HCT116 (cell line): ENCODE measurements at regions not wholly inside any gene's neighbourhood (a gene's known extent, or its start where the extent isn't known, plus 50 kb on each side); places are given as distances from the start of the nearest gene placed in this dataset.

Experiments
- ATAC-seq: fragments of 200-7000 bp; cut with Tn5 transposase; 2 replicates; pipeline ENCODE4 v1.9.1; 2020; ENCODE audit warnings: mild to moderate bottlenecking, moderate library complexity
- BruUV-seq: library from RNA; stranded (reverse); fragments of 400-500 nt; replicated peaks from 2 replicates; lab custom pipeline; 2021; lab: Mats Ljungman, UMichigan
- CTCF ChIA-PET: fragments of 300-600 bp; sonication (Branson Sonifier 250); formaldehyde crosslinking; loops from one replicate; lab custom pipeline; 2021; ENCODE audit warnings: antibody characterized with exemption; lab: Charles Lee
- POLR2A ChIA-PET: fragments of 300-600, 350-600 bp; sonication (Branson Sonifier 250); formaldehyde crosslinking; loops from one replicate; lab custom pipeline; 2021; ENCODE audit warnings: antibody characterized with exemption; lab: Charles Lee
- RAD21 ChIA-PET, 2 experiments: fragments of 300-600 bp; sonication (Branson Sonifier 250); formaldehyde crosslinking; loops; one replicate each; lab custom pipeline; 2023; ENCODE audit warnings: low total read pairs in 2 of 2; ENCODE audit not compliant: uncharacterized antibody in 2 of 2, unreplicated experiment in 2 of 2, low non-redundant PET in 1 of 2; lab: Charles Lee
- DNase-seq: peaks from one replicate; pipeline ENCODE4 v3.0.0-alpha.2; 2010; ENCODE audit warnings: low read depth, low spot score
- H2AFZ ChIP-seq: fragments of 200-600 bp; shearing (Covaris generic), sonication (generic); 2 replicates; pipeline ENCODE4 v1.6.1; 2017; ENCODE audit warnings: low read depth, mixed run types, mixed read lengths, antibody characterized with exemption, low read length; ENCODE audit not compliant: poor library complexity, severe bottlenecking
- H3K27ac ChIP-seq: 2 replicates; pipeline ENCODE4 v1.5.1; 2012; ENCODE audit warnings: low read depth, low read length
- H3K27me3 ChIP-seq: fragments of 200-600 bp; sonication (generic); 2 replicates; pipeline ENCODE4 v1.6.1; 2016; ENCODE audit warnings: mixed run types, low read length, mixed read lengths; ENCODE audit not compliant: insufficient read depth
- H3K36me3 ChIP-seq, 2 experiments: fragments of 200-500 bp in 1 of 2; fragments of 200-600 bp in 1 of 2; sonication (Bioruptor generic) in 1 of 2; sonication (generic) in 1 of 2; 2 replicates each; pipeline versions ENCODE4 v1.5.1 to v1.6.1; 2014 to 2016; ENCODE audit warnings: low read length in 2 of 2, inconsistent platforms in 1 of 2, mixed read lengths in 1 of 2, mixed run types in 1 of 2; ENCODE audit not compliant: insufficient read depth in 2 of 2, control insufficient read depth in 1 of 2
- H3K4me1 ChIP-seq, 2 experiments: fragments of 200-600 bp in 1 of 2; sonication (generic) in 1 of 2; 2 replicates each; pipeline versions ENCODE4 v1.5.1 to v1.6.1; 2012 to 2017; ENCODE audit warnings: low read length in 2 of 2, inconsistent platforms in 1 of 2, mild to moderate bottlenecking in 1 of 2, mixed read lengths in 1 of 2, mixed run types in 1 of 2, moderate library complexity in 1 of 2; ENCODE audit not compliant: insufficient read depth in 2 of 2, control insufficient read depth in 1 of 2
- H3K4me2 ChIP-seq: fragments of 200-600 bp; sonication (generic); 2 replicates; pipeline ENCODE4 v1.6.1; 2017; ENCODE audit warnings: mixed run types, low read length, mixed read lengths
- H3K4me3 ChIP-seq, 2 experiments: fragments of 200-600 bp in 1 of 2; sonication (generic) in 1 of 2; replicated peaks in 1 of 2; 2 replicates each; pipeline ENCODE4 v1.5.1; 2011 to 2016; ENCODE audit warnings: low read length in 2 of 2, control low read depth in 1 of 2, low read depth in 1 of 2, mild to moderate bottlenecking in 1 of 2, mixed read lengths in 1 of 2, mixed run types in 1 of 2
- H3K79me2 ChIP-seq: fragments of 200-600 bp; sonication (generic); 2 replicates; pipeline ENCODE4 v1.6.1; 2017; ENCODE audit warnings: mild to moderate bottlenecking, mixed run types, low read length, moderate library complexity, mixed read lengths; ENCODE audit not compliant: insufficient read depth
- H3K9ac ChIP-seq: fragments of 200-600 bp; sonication (generic); 2 replicates; pipeline ENCODE4 v1.6.1; 2016; ENCODE audit warnings: low read length, mixed read lengths
- H3K9me2 ChIP-seq: fragments of 200-600 bp; sonication (generic), shearing (Covaris generic); 2 replicates; pipeline ENCODE4 v1.6.1; 2017; ENCODE audit warnings: mixed run types, mild to moderate bottlenecking, moderate library complexity; ENCODE audit not compliant: insufficient read depth
- H3K9me3 ChIP-seq, 2 experiments: fragments of 200-500 bp in 1 of 2; fragments of 200-600 bp in 1 of 2; sonication (Bioruptor generic) in 1 of 2; sonication (generic) in 1 of 2; 2 replicates each; pipeline ENCODE4 v1.6.1; 2014 to 2017; ENCODE audit warnings: low read length in 2 of 2, mixed read lengths in 2 of 2, inconsistent platforms in 1 of 2, low read depth in 1 of 2, mild to moderate bottlenecking in 1 of 2, mixed run types in 1 of 2, moderate library complexity in 1 of 2; ENCODE audit not compliant: control insufficient read depth in 1 of 2, insufficient read depth in 1 of 2
- H4K20me1 ChIP-seq: fragments of 200-600 bp; sonication (generic), shearing (Covaris generic); 2 replicates; pipeline ENCODE4 v1.6.1; 2017; ENCODE audit warnings: mixed run types, mild to moderate bottlenecking, moderate library complexity; ENCODE audit not compliant: insufficient read depth
- ATF3 ChIP-seq: IDR thresholded peaks from 2 replicates; pipeline ENCODE4 v1.6.1; 2012
- CEBPB ChIP-seq: IDR thresholded peaks from 2 replicates; pipeline ENCODE4 v1.6.1; 2012; ENCODE audit warnings: low read depth
- EGR1 ChIP-seq: IDR thresholded peaks from 2 replicates; pipeline ENCODE4 v1.6.1; 2012; ENCODE audit warnings: low read depth
- ELF1 ChIP-seq: IDR thresholded peaks from 2 replicates; pipeline ENCODE4 v1.6.1; 2012; ENCODE audit warnings: low read depth, borderline replicate concordance
- EZH2 ChIP-seq: fragments of 200-600 bp; sonication (generic); IDR thresholded peaks from 2 replicates; pipeline ENCODE4 v1.6.1; 2017; ENCODE audit warnings: antibody characterized with exemption, mixed run types
- EZH2phosphoT487 ChIP-seq: fragments of 200-600 bp; IDR thresholded peaks from 2 replicates; pipeline ENCODE4 v1.6.1; 2018; ENCODE audit warnings: antibody characterized with exemption, borderline replicate concordance
- FOSL1 ChIP-seq: IDR thresholded peaks from 2 replicates; pipeline ENCODE4 v1.6.1; 2012; ENCODE audit warnings: low read depth
- MAX ChIP-seq: IDR thresholded peaks from 2 replicates; pipeline ENCODE4 v1.6.1; 2012
- SIN3A ChIP-seq: IDR thresholded peaks from 2 replicates; pipeline ENCODE4 v1.6.1; 2012; ENCODE audit warnings: low read depth
- SP1 ChIP-seq: IDR thresholded peaks from 2 replicates; pipeline ENCODE4 v1.6.1; 2012; ENCODE audit warnings: low read depth
- SRF ChIP-seq: IDR thresholded peaks from 2 replicates; pipeline ENCODE4 v1.6.1; 2012; ENCODE audit warnings: low read depth
- TCF7L2 ChIP-seq: IDR thresholded peaks from 2 replicates; pipeline ENCODE4 v1.7.0; 2011; ENCODE audit warnings: borderline replicate concordance, inconsistent platforms; ENCODE audit not compliant: insufficient read depth, insufficient read length; ENCODE audit errors: extremely low read depth
- YY1 ChIP-seq: IDR thresholded peaks from 2 replicates; pipeline ENCODE4 v1.6.1; 2011; ENCODE audit warnings: low read length, low read depth, moderate library complexity, mild to moderate bottlenecking; ENCODE audit not compliant: insufficient replicate concordance; ENCODE audit errors: extremely low read depth
- ZNF274 ChIP-seq: fragments of 200-500 bp; sonication (Bioruptor generic); IDR thresholded peaks from 2 replicates; pipeline ENCODE4 v1.6.1; 2014; ENCODE audit warnings: mild to moderate bottlenecking, low read depth, low read length, inconsistent platforms
- intact Hi-C: fragments of 100-400 bp; cut with micrococcal nuclease; formaldehyde crosslinking; loops from 2 replicates; pipeline ENCODE4 v1.10.0; 2022

- TF ChIP-seq EGR1: no peak
- TF ChIP-seq EZH2: no peak
- no peak for TF ChIP-seq ATF3
- no peak for TF ChIP-seq YY1
- TF ChIP-seq ZNF274: no peak
- no peak for TF ChIP-seq TCF7L2
- TF ChIP-seq SP1: no peak
These were observed 125.3 kb upstream of the GPC1 start (continued) for GRCh38 chr2:240310201-240310600.

- no peaks in the 10 kb centered on the region for H3K4me1 ChIP-seq
- H3K9me2 ChIP-seq: no peaks in the 10 kb centered on the region; the same call in 1 of the 2 replicates
- H3K9me3 ChIP-seq: no peaks in the 10 kb centered on the region
- intact Hi-C loops: no loop called here
- H3K36me3 ChIP-seq: no peaks in the 10 kb centered on the region
- no peak overlapping the region for H3K4me3 ChIP-seq
- BruUV-seq: no TSS peak
- no peak for ATAC-seq
- no peak overlapping the region for H3K9ac ChIP-seq
- no peaks in the 10 kb centered on the region for H4K20me1 ChIP-seq
- no peak for DNase-seq
- ChIA-PET POLR2A (no interaction called here), CTCF (no interaction called here), RAD21 (no interaction called here)
- H3K27ac ChIP-seq: no peak overlapping the region
- no peaks in the 10 kb centered on the region for H3K79me2 ChIP-seq
- no peak overlapping the region for H3K4me2 ChIP-seq
- TF ChIP-seq SRF: no peak
- H2AFZ ChIP-seq: no peak overlapping the region
- no peaks in the 10 kb centered on the region for H3K27me3 ChIP-seq
These were observed 124.8 kb upstream of the GPC1 start for GRCh38 chr2:240310645-240311044.

GRCh38 chr2:240311821-240312220, 123.6 kb upstream of the GPC1 start:
- no peak overlapping the region for H3K9ac ChIP-seq
- H3K79me2 ChIP-seq: no peaks in the 10 kb centered on the region
- no peak overlapping the region for H3K4me3 ChIP-seq
- intact Hi-C loops: no loop called here
- ATAC-seq: no peak
- no peaks in the 10 kb centered on the region for H3K36me3 ChIP-seq
- DNase-seq: no peak
- no peaks in the 10 kb centered on the region for H3K27me3 ChIP-seq
- H3K4me2 ChIP-seq: no peak overlapping the region
- TF ChIP-seq EZH2 (no peak), ATF3 (no peak), EZH2phosphoT487 (no peak), TCF7L2 (no peak), YY1 (no peak), ELF1 (no peak), MAX (no peak), CEBPB (no peak), SIN3A (no peak), FOSL1 (no peak)
- H2AFZ ChIP-seq: no peak overlapping the region
- H3K9me3 ChIP-seq: no peaks in the 10 kb centered on the region
- no peaks in the 10 kb centered on the region for H3K4me1 ChIP-seq
- RAD21 ChIA-PET: no interaction called here
- no peak overlapping the region for H3K27ac ChIP-seq
- BruUV-seq: no TSS peak
- CTCF ChIA-PET: no interaction called here
- no peaks in the 10 kb centered on the region for H4K20me1 ChIP-seq
- POLR2A ChIA-PET: no interaction called here
- H3K9me2 ChIP-seq: no peaks in the 10 kb centered on the region; the same call in 1 of the 2 replicates
